ENCODE measurements at regions not wholly inside any gene's neighbourhood (a gene's known extent, or its start where the extent isn't known, plus 50 kb on each side); places are given as distances from the start of the nearest gene placed in this dataset.

GRCh38 chr2:12350821-12351220 lies 365.9 kb upstream of the TRIB2 start:
- no peak for TF ChIP-seq CTCF (IDR thresholded peaks at IDR 0.05)
- TF ChIP-seq POLR2A (IDR thresholded peaks at IDR 0.05), result no peak
